ENCODE measurements at regions not wholly inside any gene's neighbourhood (a gene's known extent, or its start where the extent isn't known, plus 50 kb on each side); places are given as distances from the start of the nearest gene placed in this dataset.
"Not testable (repeated sequence)": the region's sequence is repeated elsewhere in the genome, so short reads cannot be mapped to it uniquely, and the experiment has no call there.

DNA sequence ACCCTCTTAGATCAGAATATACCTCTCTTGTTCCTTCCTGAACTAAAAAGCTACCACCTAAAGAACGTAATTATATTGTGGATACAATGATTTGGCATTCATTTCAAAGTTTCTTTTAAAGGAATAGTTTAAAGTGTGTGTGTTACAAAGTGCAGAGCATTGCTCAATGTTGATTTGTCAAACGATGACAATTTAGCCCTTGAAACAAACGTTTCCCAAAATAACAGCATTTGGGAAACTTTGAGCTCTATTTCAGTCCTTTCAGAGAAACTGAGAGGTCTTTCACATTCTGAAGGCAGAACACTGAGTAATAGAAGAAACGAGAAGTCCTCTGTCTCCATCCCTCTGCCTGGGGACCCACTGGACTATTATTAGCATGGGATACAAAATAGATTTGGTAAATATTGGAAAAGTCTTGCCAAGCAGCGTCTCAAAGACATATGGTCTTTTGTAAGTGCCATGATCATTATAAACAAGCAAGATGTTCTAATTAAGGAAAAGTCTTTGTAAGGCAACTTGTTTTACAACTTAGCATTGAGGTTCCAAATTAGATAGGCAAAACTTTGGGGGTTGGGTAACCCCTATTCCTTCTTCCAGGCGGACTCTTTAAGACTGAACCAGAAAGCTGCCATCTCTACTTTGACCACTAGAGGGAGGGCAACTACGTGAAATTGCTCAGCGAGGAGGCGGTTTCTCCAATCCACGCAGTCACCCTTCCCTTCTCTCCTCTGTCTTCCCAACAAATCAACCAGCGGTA lies 208.8 kb downstream of the RNF144B start:
- DNase-seq, result peak; percentile 51

DNA sequence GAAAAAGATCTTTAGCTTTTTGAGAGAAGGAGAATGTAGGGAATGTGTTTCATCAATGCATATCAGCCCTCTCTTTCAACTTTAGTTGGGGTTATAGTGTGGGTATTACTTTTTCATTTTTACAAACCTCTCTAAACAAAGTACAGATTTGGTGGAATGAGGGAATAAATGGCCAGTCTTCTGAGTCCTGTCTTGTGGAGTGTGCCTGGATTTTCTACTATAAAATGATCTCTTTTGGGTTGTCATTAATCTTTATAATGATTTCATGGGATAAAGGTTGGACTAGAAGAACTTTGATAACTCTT lies 209.3 kb downstream of the RNF144B start:
- DNase-seq, result no peak

DNA sequence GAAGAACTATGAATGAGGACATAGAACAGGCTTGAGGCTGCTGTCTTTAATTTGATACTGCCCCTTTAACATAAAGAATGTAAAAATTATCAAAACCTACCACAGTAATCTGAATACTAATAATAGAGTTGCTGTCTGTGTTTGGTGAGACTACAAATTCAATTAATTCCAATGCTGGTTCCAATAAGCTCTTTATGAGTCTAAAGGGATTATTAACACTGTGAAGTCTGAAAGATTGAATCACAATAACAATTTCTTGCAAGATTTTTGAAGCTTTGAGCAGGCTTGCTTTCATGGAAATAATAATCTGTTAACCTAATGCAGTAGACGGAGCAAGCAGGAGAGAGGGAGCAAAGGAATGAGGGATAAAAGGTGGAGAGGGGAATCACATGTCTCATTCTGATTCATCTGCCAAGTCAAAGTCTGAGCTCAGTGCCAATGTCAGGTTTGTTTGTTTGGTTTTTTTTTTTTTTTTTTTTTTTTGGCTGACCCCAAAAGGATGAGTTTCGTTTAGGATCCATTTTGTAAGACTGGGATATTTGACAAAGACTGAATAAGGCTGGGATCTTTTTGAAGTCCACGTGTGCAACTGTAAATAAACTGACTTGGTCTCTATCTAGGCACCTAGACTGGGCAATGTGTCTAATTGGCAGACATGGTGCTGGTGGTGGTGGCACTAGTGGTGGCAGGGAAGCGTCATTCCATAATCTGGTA lies 211.6 kb downstream of the RNF144B start:
- DNase-seq, result no peak

GRCh38 chr6:18600255-18600654 lies 213.1 kb downstream of the RNF144B start:
- DNase-seq, result no peak

- no peak for DNase-seq
Observed at GRCh38 chr6:18601516-18602020, 214.4 kb downstream of the RNF144B start.

DNA sequence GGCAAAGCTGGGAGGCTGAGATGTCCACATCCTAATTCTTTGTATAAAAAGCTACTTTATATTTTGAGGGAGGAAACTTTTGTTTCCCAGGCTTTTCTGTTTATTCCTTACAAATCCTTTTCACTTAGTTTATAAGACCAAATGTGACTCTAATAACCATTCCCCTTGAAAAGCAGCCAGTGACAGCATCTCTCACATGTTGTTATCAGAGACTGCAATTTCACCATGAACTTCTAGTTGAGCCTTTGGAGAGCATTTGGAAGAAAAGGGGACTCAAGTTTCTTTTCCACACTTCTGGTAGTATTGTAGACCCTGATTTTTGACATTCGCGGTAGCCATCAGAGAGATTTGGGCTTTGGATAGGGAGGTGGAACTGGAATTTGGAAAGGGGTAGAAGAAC lies 215.8 kb downstream of the RNF144B start:
- no peak for DNase-seq

GRCh38 chr6:18603361-18603760 lies 216.2 kb downstream of the RNF144B start:
- no peak for DNase-seq

DNA sequence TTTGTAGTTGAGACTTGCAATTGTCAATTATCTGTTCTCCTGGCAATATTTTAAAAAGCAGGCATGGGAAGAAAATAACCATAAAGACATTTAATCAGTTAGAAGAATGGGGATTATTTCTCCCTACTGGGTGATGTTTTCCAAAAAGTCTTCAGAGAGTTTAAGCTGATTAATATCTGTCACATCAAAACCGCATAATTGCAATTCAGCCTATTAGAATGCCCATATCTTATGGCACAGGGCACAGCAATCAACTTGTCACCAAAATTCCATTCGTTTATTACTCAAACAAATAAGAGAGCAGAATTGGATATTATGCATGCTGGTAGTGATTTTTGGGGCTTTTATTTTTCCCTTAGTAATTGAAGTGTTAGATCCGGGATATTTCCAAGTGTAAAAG lies 218.7 kb downstream of the RNF144B start:
- DNase-seq, result no peak

DNA sequence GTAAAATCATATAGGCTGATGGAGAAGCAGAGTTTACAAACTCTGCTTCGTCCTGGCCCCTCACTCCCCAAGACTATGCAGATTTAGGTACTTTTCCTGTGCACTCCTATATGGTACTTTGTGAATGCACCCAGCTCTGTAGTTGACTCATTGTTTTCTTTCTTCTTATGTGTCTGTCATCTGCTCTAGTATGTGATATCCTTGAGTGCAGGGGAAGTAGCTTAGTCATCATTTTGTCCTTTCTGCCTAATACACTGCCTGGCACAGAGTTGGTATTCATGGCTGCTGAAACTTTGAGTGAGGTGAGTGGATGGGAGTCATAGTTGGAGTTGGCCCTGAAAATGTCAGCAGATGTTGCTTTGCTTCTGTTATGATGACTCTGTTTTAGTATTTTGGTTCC lies 222.6 kb downstream of the RNF144B start:
- DNase-seq, result no peak

GRCh38 chr6:18613319-18613925 lies 226.3 kb downstream of the RNF144B start:
- DNase-seq, result no peak

DNA sequence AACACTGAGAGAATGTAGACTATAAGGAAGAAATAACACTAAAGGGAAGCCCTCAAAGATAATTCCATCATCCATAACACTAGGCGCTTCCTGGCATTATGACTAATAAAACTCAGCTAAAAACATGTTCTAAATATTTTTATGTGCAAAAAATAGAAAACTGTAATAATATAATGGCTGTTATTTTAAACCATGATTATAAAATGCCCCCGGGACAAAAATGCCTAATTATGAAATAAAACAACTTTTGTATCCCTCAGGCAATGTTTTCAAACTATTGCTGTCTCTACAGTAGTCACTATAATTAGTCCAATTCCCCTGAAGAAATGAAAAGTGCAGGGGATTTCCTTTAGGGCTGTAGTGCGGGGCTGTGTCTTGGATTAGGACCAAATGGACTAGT lies 242.4 kb downstream of the RNF144B start:
- no peak for DNase-seq

GRCh38 chr6:18632670-18633410 lies 245.7 kb downstream of the RNF144B start:
- DNase-seq, result no peak

DNA sequence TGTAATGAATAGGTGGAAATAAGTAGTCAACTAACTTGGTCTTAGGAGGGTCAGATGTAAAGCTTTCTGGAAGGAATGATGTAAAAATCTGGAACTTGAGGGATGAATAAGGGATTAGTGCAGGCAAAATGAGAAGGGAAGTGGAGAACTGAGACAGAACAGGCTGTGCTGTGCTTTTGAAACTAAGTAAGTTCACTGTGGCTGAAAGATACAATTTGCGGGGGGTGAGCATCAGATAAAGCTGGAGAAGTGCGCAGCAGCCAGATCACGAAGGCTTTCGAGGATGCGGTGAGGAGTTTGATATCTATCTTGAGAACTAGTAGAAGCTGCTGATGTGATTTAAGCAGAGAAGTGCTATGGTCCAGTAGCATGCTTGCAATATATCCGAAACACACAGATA lies 247.8 kb downstream of the RNF144B start:
- no peak for DNase-seq

DNA sequence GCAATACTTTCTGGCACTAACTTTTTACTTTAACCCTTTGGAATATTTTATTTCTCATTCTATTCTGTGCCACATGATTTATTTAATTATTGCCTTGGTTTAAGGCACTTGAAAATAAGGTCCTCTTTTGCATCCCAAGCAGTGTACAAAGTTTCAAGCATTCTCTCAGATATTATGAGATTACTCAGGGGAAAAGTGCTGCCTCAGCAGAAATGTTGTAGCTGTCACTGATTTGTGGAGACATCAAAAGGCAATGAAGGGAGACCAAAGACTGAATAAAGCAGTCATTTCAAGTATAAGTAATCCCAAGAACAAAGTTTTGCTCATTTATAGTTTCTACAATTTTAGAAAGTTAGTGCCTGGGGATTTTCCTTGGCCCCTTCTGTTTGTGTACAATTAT lies 253.0 kb downstream of the RNF144B start:
- no peak for DNase-seq

DNA sequence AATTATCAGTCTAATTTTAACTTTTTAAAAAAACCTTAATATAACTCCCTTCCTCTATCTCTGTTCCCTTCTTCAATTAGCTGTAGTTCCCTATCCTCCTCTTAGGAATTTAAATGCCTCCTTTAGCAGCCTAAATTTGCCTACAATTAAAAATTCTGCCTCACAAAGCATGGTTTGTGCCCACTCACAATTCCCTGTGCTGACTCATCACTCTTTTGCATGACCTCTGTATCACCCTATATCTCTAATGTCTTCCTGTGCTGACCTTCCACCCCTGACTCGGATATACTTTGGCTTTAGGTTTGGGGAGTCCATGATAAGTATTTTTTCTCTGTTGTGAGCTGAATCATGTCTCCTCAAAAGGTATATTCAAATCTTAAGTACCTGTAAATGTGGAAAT lies 253.6 kb downstream of the RNF144B start:
- no peak for DNase-seq

- no peak for DNase-seq
Observed at GRCh38 chr6:18654821-18655220, 267.7 kb downstream of the RNF144B start.

- no peak for DNase-seq
Observed at GRCh38 chr6:18656506-18656905, 269.4 kb downstream of the RNF144B start.

DNA sequence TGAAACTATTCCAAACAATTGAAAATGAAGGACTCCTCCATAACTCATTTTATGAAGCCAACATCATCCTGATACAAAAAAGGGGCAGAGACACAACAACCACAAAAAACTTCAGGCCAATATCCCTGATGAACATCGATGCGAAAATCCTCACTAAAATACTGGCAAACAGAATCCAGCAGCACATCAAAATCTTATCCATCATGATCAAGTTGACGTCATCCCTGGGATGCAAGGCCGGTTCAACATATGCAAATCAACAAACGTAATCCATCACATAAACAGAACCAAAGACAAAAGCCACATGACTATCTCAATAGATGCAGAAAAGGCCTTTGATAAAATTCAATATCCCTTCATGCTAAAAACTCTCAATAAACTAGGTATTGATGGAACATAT lies 272.8 kb downstream of the RNF144B start:
- not testable (repeated sequence) for DNase-seq

DNA sequence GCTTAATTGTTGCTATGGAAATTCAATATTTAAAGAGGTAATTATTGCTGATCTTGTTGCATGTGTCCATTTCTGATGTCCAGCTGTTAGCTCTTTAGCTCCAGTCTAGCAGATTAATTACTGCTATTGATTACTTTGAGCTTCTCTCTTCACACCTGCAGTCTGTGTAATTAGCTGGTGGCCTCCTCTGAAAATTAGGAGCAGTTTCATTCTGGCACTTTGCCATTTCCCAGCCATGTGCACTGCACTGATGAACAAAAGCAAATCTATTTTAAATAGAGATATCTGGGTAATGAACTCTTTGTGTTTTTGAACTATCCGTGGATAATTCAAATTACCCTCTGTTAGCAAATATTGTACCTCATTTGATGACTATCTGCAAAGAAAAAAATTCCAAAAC lies 275.9 kb downstream of the RNF144B start:
- no peak for DNase-seq

DNA sequence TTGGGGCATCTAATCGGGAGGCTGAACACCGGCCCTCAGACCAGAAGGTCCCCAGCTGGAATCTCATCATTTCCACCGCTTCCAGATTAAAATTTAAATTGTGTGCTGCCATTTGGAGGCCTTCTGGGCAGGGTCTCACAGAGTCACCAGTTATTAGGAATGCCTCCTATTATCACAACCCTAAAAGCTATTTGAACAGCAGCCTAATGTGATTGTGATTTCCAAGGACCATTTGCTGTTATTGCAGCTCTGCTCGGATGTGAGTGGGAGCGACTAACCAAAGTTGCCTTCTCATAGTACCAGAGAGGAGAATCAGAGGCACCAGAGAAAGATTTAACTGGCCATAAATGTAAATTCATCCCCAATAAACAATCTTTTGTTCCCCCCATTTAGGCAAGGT lies 277.3 kb downstream of the RNF144B start:
- DNase-seq, result no peak

GRCh38 chr6:18667612-18668011 lies 280.5 kb downstream of the RNF144B start:
- no peak for DNase-seq

GRCh38 chr6:18668994-18669393 lies 281.8 kb downstream of the RNF144B start:
- DNase-seq, result no peak

- DNase-seq, result no peak
Observed at GRCh38 chr6:18672852-18673251, 285.7 kb downstream of the RNF144B start.

All from fibroblast of skin of abdomen (primary cell).